ENCODE measurements at regions not wholly inside any gene's neighbourhood (a gene's known extent, or its start where the extent isn't known, plus 50 kb on each side); places are given as distances from the start of the nearest gene placed in this dataset.
A peak's percentile ranks its signal among the peaks of the same experiment; 100 is the strongest.

GRCh38 chr6:112938650-112939049 is 591.5 kb downstream of the RFPL4B start:
- Histone ChIP-seq H3K4me1 (ENCODE audit: insufficient read depth) (peaks cover 3% of the 10 kb centered on the region), H3K27ac (no peak overlapping the region), H3K9me3 (no peaks in the 10 kb centered on the region), H3K27me3 (no peaks in the 10 kb centered on the region), H3K36me3 (no peaks in the 10 kb centered on the region), H3K4me3 (no peak overlapping the region)
- intact Hi-C loops (cut with DNase I): no loop called here
- WGBS, 3 donors: 93 to 98% (median 97%) methylated on average over 2 of the region's 2 CpGs
- no peak for TF ChIP-seq EP300 (IDR thresholded peaks at IDR 0.05)
- TF ChIP-seq, protein P1, sequence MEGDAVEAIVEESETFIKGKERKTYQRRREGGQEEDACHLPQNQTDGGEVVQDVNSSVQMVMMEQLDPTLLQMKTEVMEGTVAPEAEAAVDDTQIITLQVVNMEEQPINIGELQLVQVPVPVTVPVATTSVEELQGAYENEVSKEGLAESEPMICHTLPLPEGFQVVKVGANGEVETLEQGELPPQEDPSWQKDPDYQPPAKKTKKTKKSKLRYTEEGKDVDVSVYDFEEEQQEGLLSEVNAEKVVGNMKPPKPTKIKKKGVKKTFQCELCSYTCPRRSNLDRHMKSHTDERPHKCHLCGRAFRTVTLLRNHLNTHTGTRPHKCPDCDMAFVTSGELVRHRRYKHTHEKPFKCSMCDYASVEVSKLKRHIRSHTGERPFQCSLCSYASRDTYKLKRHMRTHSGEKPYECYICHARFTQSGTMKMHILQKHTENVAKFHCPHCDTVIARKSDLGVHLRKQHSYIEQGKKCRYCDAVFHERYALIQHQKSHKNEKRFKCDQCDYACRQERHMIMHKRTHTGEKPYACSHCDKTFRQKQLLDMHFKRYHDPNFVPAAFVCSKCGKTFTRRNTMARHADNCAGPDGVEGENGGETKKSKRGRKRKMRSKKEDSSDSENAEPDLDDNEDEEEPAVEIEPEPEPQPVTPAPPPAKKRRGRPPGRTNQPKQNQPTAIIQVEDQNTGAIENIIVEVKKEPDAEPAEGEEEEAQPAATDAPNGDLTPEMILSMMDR (IDR thresholded peaks at IDR 0.05): no peak
- no peak for TF ChIP-seq POLR2A (IDR thresholded peaks at IDR 0.05)
- DNase-seq: no peak

DNA sequence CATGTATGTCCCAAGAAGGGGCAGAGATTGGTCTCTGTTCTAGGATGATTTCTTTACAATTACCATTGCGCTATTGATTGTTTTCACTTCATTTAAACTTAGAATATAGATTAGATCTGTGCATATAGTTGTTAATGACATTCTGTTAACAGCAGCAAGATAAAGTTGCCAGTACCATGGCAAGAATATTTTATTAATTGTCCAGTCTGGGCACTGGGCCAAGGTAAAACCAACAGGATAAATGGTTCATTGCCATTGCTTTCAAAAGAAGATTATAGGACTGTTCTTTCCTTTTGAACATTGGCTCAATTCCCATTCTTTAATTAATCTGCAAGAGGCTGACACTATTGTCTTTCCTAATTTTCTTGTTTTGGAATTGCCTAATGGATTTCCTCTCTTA is 592.4 kb downstream of the RFPL4B start:
- TF ChIP-seq POLR2A (IDR thresholded peaks at IDR 0.05) (no peak), EP300 (IDR thresholded peaks at IDR 0.05) (no peak)
- TF ChIP-seq, protein P1 (IDR thresholded peaks at IDR 0.05): no peak
- H3K27ac ChIP-seq: no peak overlapping the region
- H3K9me3 ChIP-seq: no peaks in the 10 kb centered on the region
- peaks cover 3% of the 10 kb centered on the region for H3K4me1 ChIP-seq (ENCODE audit: insufficient read depth)
- no peak overlapping the region for H3K4me3 ChIP-seq
- no peaks in the 10 kb centered on the region for H3K27me3 ChIP-seq
- 90 to 97% (median 94%) methylated on average over 1 of the region's 1 CpG for WGBS, 3 donors
- no peak for DNase-seq
- intact Hi-C loops (cut with DNase I): no loop called here
- H3K36me3 ChIP-seq: no peaks in the 10 kb centered on the region

GRCh38 chr6:112941613-112942012 is 594.5 kb downstream of the RFPL4B start:
- Histone ChIP-seq H3K36me3 (no peaks in the 10 kb centered on the region), H3K27me3 (no peaks in the 10 kb centered on the region), H3K27ac (no peak overlapping the region), H3K4me1 (ENCODE audit: insufficient read depth) (no peaks in the 10 kb centered on the region), H3K9me3 (no peaks in the 10 kb centered on the region), H3K4me3 (no peak overlapping the region)
- TF ChIP-seq EP300 (IDR thresholded peaks at IDR 0.05) (no peak), POLR2A (IDR thresholded peaks at IDR 0.05) (no peak)
- TF ChIP-seq, protein P1 (IDR thresholded peaks at IDR 0.05): no peak
- intact Hi-C loops (cut with DNase I): no loop called here
- no peak for DNase-seq

- TF ChIP-seq EP300 (IDR thresholded peaks at IDR 0.05): no peak
- TF ChIP-seq, protein P1 (IDR thresholded peaks at IDR 0.05): no peak
- no peak for TF ChIP-seq POLR2A (IDR thresholded peaks at IDR 0.05)
- Histone ChIP-seq H3K36me3 (no peaks in the 10 kb centered on the region), H3K9me3 (no peaks in the 10 kb centered on the region), H3K4me3 (no peak overlapping the region), H3K27ac (no peak overlapping the region), H3K4me1 (ENCODE audit: insufficient read depth) (no peaks in the 10 kb centered on the region), H3K27me3 (no peaks in the 10 kb centered on the region)
- 7 to 21% (median 20%) methylated on average over 3 of the region's 3 CpGs for WGBS, 3 donors
- DNase-seq: peak in 2 of 5 donors; percentile 14 to 23
- intact Hi-C loops (cut with DNase I): no loop called here
Measured at GRCh38 chr6:112946051-112946450, 598.9 kb downstream of the RFPL4B start.

DNA sequence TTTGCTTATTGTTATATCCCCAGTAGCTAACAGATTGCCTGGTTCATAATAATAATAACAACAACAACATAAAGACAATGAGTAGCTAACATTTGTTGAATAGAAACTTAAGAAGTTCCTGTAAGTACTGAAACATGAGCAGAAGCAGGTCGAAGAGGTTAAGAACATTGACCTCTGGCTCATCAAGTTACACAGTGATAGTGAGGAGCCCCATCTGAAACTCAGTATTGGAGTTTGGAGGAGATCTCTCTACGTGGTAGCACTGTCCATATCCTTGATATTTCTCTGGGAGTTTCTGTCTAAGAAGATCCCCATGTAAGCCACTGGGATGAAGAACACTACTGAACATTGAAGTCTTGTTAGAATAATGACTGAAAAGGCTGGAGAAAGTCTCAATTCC is 600.4 kb downstream of the RFPL4B start:
- DNase-seq: no peak
- H3K27ac ChIP-seq: no peak overlapping the region
- H3K4me1 ChIP-seq (ENCODE audit: insufficient read depth): no peaks in the 10 kb centered on the region
- H3K9me3 ChIP-seq: no peaks in the 10 kb centered on the region
- intact Hi-C loops (cut with DNase I): no loop called here
- no peak overlapping the region for H3K4me3 ChIP-seq
- no peaks in the 10 kb centered on the region for H3K27me3 ChIP-seq
- H3K36me3 ChIP-seq: no peaks in the 10 kb centered on the region
- TF ChIP-seq, protein P1 (IDR thresholded peaks at IDR 0.05): no peak
- TF ChIP-seq EP300 (IDR thresholded peaks at IDR 0.05): no peak
- 78 to 91% (median 84%) methylated on average over 2 of the region's 2 CpGs for WGBS, 3 donors

All from ovary (tissue), 7 donors.